GM19455 (cell line): ENCODE measurements at regions not wholly inside any gene's neighbourhood (a gene's known extent, or its start where the extent isn't known, plus 50 kb on each side); places are given as distances from the start of the nearest gene placed in this dataset.

Experiments used
- ATAC-seq: cut with Tn5 transposase; IDR thresholded peaks from one replicate; pipeline ENCODE4 v1.9.1; 2021; ENCODE audit not compliant: unreplicated experiment

- no peak for ATAC-seq
Observed at GRCh38 chr5:39850291-39850690, 425.5 kb upstream of the DAB2 start.

GRCh38 chr5:39846144-39846543 lies 421.4 kb upstream of the DAB2 start:
- no peak for ATAC-seq

GRCh38 chr5:39843767-39844166 lies 419.0 kb upstream of the DAB2 start:
- ATAC-seq = no peak

GRCh38 chr5:39835371-39835770 lies 410.6 kb upstream of the DAB2 start:
- ATAC-seq = no peak

- no peak for ATAC-seq
Observed at GRCh38 chr5:39829441-39829840, 404.7 kb upstream of the DAB2 start.

- no peak for ATAC-seq
Observed at GRCh38 chr5:39826051-39826450, 401.3 kb upstream of the DAB2 start.

GRCh38 chr5:39825301-39825700 lies 400.5 kb upstream of the DAB2 start:
- no peak for ATAC-seq

GRCh38 chr5:39822020-39822419 lies 397.2 kb upstream of the DAB2 start:
- ATAC-seq = no peak

GRCh38 chr5:39816866-39817265 lies 392.1 kb upstream of the DAB2 start:
- no peak for ATAC-seq

GRCh38 chr5:39816156-39816845 lies 391.5 kb upstream of the DAB2 start:
- no peak for ATAC-seq

GRCh38 chr5:39815711-39816110 lies 390.9 kb upstream of the DAB2 start:
- no peak for ATAC-seq

GRCh38 chr5:39811381-39811780 lies 386.6 kb upstream of the DAB2 start:
- no peak for ATAC-seq

- ATAC-seq = no peak
Observed at GRCh38 chr5:39808656-39809055, 383.9 kb upstream of the DAB2 start.

- ATAC-seq = no peak
Observed at GRCh38 chr5:39801306-39801705, 376.5 kb upstream of the DAB2 start.

GRCh38 chr5:39800042-39800601 lies 375.3 kb upstream of the DAB2 start:
- ATAC-seq = no peak

GRCh38 chr5:39799242-39799641 lies 374.5 kb upstream of the DAB2 start:
- ATAC-seq = no peak

- no peak for ATAC-seq
Observed at GRCh38 chr5:39794513-39795210, 369.9 kb upstream of the DAB2 start.

- ATAC-seq = no peak
Observed at GRCh38 chr5:39785410-39785809, 360.6 kb upstream of the DAB2 start.

- no peak for ATAC-seq
Observed at GRCh38 chr5:39783756-39784421, 359.1 kb upstream of the DAB2 start.

GRCh38 chr5:39780347-39780746 lies 355.6 kb upstream of the DAB2 start:
- no peak for ATAC-seq

- no peak for ATAC-seq
Observed at GRCh38 chr5:39779831-39780230, 355.1 kb upstream of the DAB2 start.

GRCh38 chr5:39775797-39776365 lies 351.1 kb upstream of the DAB2 start:
- no peak for ATAC-seq
